Activated CD4-positive, CD25-positive, alpha-beta regulatory T cell treated with anti-CD3 and anti-CD28 coated beads, Interleukin-2, amount 50 U/mL, for 24 hours (primary cell): ENCODE measurements at regions not wholly inside any gene's neighbourhood (a gene's known extent, or its start where the extent isn't known, plus 50 kb on each side); places are given as distances from the start of the nearest gene placed in this dataset.
"Not testable (repeated sequence)": the region's sequence is repeated elsewhere in the genome, so short reads cannot be mapped to it uniquely, and the experiment has no call there.

Experiments used
- ATAC-seq, 2 donors: fragments of 150-1000 bp; cut with Tn5 transposase; one replicate each; pipeline ENCODE4 v1.10.0; 2021; ENCODE audit warnings: mild to moderate bottlenecking in 1 of 2, moderate library complexity in 1 of 2

- peak; percentile 76 to 82 for ATAC-seq
Observed at GRCh38 chr7:66413379-66414114, 208.4 kb downstream of the TPST1 start.

DNA sequence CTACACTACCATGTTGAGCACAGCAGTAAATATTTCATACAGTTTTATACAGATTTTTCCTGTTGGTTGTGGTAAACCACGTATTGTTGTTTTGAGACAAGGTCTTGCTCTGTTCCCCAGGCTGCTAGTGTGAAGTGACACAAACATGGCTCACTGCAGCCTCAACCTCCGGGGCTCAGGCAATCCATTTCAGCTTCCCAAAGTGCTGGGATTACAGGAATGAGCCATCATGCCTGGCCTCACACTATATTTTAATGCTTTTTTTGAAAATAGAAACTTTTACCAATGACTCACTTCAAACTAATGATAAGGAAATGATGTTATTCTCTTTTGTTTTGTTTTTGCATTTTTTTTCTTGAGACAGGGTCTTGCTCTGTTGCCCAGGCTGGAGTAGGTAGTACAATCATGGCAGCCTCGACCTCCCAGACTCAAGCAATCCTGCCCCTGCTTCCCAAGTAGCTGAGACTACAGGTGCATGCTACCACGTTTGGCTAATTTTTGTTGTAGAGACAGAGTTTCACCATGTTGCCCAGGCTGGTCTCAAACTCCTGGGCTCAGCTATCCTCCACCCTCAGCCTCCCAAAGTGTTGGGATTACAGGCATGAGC lies 210.6 kb downstream of the TPST1 start:
- no peak for ATAC-seq

DNA sequence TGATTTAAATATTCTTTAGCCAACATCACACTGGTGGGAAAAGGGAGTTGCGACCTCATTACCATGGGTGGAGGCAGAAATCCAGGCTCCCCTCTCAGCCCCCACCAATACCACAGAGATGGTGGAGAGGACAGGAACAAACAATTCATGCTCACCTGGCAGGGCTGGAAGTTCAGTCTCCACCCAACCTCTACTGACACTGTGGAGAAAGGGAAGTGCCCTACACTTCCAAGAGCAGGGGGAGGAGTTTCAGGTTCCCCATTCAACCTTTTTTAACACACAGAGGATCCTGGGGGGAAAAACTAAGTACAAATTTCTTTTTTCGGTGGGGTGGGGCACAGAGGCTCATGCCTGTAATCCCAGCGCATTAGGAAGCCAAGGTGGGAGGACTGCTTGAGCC lies 210.1 kb upstream of the KCTD7 start:
- ATAC-seq: no peak

DNA sequence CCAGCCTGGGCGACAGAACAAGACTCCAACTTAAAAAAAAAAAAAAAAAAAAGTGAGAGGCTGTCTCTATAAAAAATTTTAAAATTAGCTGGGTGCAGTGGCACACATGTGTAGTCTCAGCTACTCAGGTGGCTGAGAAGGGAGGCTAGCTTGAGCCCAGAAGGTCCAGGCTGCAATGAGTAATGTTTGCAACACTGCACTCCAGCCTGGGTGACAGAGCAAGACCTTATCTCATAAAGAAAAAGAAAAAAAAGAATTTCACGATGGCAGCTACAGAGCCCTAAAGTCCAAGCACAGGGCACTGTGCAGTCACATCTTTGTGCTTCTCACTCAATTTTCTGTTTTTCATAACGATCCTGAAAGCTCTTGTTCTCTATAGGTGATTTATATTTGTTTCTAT lies 209.5 kb upstream of the KCTD7 start:
- ATAC-seq: no peak

- ATAC-seq: no peak
Observed at GRCh38 chr7:66421830-66422475, 206.7 kb upstream of the KCTD7 start.

GRCh38 chr7:66423729-66424128 lies 205.0 kb upstream of the KCTD7 start:
- no peak for ATAC-seq

DNA sequence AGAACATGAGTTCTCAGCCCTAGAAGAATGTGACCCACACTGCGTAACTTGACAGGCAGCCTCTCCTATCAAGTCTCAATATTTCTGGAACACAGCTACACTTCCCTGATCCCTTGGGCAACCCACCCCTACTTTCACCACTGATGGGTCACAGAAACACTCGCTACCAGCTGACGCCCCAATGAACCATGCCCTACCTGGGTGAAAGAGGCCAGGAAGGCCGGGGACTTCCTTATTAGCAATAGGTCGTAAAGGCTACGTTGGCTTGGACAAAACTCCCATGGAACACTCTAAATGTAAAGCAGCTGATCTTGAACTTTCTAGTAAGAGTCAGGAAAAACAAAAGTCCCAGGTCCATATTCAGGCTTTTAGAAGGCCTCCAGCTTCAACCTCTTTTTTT lies 202.3 kb upstream of the KCTD7 start:
- no peak for ATAC-seq

- ATAC-seq: no peak
Observed at GRCh38 chr7:66426996-66427395, 201.7 kb upstream of the KCTD7 start.

GRCh38 chr7:66427956-66428355 lies 200.7 kb upstream of the KCTD7 start:
- ATAC-seq: no peak

- no peak for ATAC-seq
Observed at GRCh38 chr7:66429498-66430163, 199.1 kb upstream of the KCTD7 start.

- ATAC-seq: no peak
Observed at GRCh38 chr7:66430164-66430545, 198.5 kb upstream of the KCTD7 start.

DNA sequence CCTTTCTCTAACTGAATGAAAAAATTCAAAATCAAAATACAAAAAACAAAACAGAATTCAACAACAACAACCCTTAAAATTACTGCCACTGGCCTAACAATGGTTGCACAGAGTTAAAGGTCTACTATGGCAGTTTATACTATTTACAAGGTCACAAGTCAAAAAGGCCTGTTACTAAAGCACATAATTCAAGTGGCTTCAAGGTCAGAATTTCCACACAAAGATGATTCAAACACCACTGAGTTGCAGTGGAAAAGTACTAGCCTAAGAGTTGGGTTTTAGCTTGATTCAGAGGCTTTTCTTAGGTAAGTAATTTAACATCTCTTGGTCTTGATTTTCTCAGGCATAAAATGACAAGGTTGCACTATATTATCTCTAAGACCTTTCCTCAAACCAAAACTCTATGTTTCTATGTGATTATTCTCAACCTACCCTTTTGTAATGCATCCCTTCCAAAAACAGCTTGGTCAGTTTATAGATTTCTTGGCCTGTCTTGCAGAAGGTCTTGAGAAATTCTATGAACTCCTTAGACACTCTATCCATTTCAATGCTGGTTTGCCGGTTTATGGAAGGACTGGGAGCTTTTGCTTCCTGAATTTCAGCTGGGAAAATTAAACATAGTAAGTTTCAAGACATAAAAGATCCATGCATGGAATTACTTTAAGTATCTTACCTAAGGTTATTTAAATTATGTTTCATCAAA lies 189.8 kb upstream of the KCTD7 start:
- ATAC-seq: not testable (repeated sequence)

GRCh38 chr7:66442385-66442784 lies 186.3 kb upstream of the KCTD7 start:
- no peak for ATAC-seq

GRCh38 chr7:66443946-66444345 lies 184.7 kb upstream of the KCTD7 start:
- no peak for ATAC-seq

DNA sequence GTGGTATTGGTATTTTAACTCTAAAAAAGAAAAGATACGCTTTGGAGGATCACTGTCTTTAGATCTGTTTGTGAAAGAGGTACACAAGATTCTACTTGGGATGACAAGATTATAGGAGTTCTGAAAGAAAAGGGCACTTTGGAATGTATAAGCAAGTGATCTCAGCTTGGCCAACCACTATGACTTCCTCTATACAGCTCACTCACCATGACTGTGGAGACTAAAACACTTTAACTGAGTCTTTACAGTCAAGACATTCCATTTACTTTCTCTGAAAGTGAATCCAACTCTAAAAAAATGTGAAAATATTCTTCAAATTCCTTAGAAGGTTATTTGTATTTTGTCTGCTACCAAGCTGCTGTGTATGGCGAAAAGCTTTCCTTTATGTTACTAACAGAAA lies 181.7 kb upstream of the KCTD7 start:
- ATAC-seq: not testable (repeated sequence)

GRCh38 chr7:66450814-66451213 lies 177.9 kb upstream of the KCTD7 start:
- ATAC-seq: not testable (repeated sequence)

GRCh38 chr7:66451713-66452112 lies 177.0 kb upstream of the KCTD7 start:
- not testable (repeated sequence) for ATAC-seq

- no peak for ATAC-seq
Observed at GRCh38 chr7:66452165-66452564, 176.5 kb upstream of the KCTD7 start.

GRCh38 chr7:66453340-66453739 lies 175.3 kb upstream of the KCTD7 start:
- no peak for ATAC-seq

DNA sequence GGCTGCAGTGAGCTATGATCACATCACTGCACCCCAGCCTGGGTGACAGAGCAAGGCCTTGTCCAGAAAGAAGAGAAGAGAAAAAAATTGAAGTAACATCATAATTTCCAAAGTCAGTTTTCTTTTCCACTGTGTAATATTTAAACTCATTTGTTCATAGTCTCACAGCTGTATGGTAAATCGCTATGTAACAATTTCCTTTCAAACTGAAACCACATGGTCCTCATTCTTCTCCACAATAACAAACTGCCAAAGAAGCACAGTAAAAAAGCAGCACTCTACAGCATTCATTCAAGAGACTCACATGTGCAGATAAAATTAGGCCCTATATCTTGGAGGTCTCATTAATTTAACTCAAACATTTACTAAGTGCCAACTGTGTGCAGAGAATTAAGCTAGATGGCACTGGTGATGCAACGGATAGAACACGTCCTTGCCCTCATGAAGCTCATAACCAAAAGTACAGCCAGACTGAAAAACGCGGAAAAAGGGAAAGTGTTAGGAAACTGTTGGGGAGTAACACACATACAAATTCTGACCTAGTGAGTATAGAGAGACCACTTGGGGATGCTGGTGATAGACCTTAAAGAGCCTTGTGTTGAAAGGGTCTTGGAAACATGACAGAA lies 174.0 kb upstream of the KCTD7 start:
- no peak for ATAC-seq

- ATAC-seq: not testable (repeated sequence)
Observed at GRCh38 chr7:66455432-66455831, 173.2 kb upstream of the KCTD7 start.

GRCh38 chr7:66456431-66456830 lies 172.2 kb upstream of the KCTD7 start:
- not testable (repeated sequence) for ATAC-seq
